Breast epithelium (tissue), 4 donors: ENCODE measurements at regions not wholly inside any gene's neighbourhood (a gene's known extent, or its start where the extent isn't known, plus 50 kb on each side); places are given as distances from the start of the nearest gene placed in this dataset.

ENCODE experiments used
- DNase-seq, 2 donors: peaks; one replicate each; pipeline ENCODE4 v3.0.0-alpha.2; 2019; ENCODE audit warnings: low spot score in 2 of 2
- H3K27ac ChIP-seq, 2 donors: fragments of 200-600 bp; sonication (generic) in 1 of 2; one replicate each; pipeline ENCODE4 v1.5.1; 2016 to 2019; ENCODE audit warnings: mild to moderate bottlenecking in 1 of 2
- H3K27me3 ChIP-seq, 2 donors: fragments of 200-600 bp; sonication (generic) in 1 of 2; one replicate each; pipeline versions ENCODE4 v1.5.1 to v1.6.0; 2017 to 2019; ENCODE audit warnings: control low read depth in 1 of 2, mild to moderate bottlenecking in 1 of 2
- H3K36me3 ChIP-seq: fragments of 200-600 bp; one replicate; pipeline ENCODE4 v1.5.1; 2019
- H3K4me1 ChIP-seq, 2 donors: fragments of 200-600 bp; sonication (generic); one replicate each; pipeline ENCODE4 v1.5.1; 2016 to 2019; ENCODE audit warnings: control low read depth in 1 of 2
- H3K4me3 ChIP-seq, 3 donors: fragments of 200-600 bp; sonication (generic); 1 replicate in 2 of 3; 2 replicates in 1 of 3; pipeline ENCODE4 v1.5.1; 2016 to 2019; ENCODE audit warnings: mild to moderate bottlenecking in 3 of 3, moderate library complexity in 2 of 3
- H3K9me3 ChIP-seq, 2 donors: fragments of 200-600 bp; sonication (generic) in 1 of 2; one replicate each; pipeline ENCODE4 v1.5.1; 2016 to 2019; ENCODE audit warnings: control low read depth in 1 of 2
- POLR2A ChIP-seq: fragments of 450-650 bp; IDR thresholded peaks from one replicate; pipeline ENCODE4 v1.6.1; 2016; ENCODE audit warnings: antibody characterized with exemption, mild to moderate bottlenecking, moderate library complexity
- POLR2AphosphoS5 ChIP-seq, 3 donors: sonication (generic); formaldehyde crosslinking; IDR thresholded peaks; one replicate each; pipeline ENCODE4 v1.6.1; 2017; ENCODE audit warnings: antibody characterized with exemption in 3 of 3
- intact Hi-C: fragments of 100-400 bp; cut with DNase I; formaldehyde crosslinking; loops from one replicate; pipeline ENCODE4 v1.15.1; 2023; ENCODE audit warnings: low total_unique reads
- TF ChIP-seq, protein P1 (sequence below), 3 donors: fragments of 450-650 bp; IDR thresholded peaks; one replicate each; pipeline ENCODE4 v1.5.1; 2016 to 2017; ENCODE audit warnings: antibody characterized with exemption in 3 of 3, mild to moderate bottlenecking in 3 of 3, moderate library complexity in 3 of 3

DNA sequence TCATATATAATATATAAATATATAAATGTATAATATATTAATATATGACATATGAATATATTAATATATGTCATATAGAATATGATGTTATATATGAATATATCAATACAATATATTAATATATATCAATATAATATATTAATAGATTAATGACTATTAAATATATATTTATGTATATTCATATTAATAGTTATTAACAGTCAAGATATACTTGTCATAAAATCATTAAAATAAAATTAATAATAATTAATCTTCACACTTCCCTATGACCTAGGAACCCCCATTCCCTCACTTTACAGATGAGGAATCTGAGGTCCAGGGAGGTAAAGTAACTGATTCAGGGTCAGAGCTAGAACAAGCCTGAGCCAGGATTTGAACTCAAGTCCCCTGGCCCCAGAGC is 70.6 kb upstream of the SLC6A11 start:
- Histone ChIP-seq H3K4me3 (no peak overlapping the region), H3K27ac (no peak overlapping the region), H3K27me3 (peaks cover 0 to 25% of the 10 kb centered on the region in 2 donors), H3K9me3 (no peaks in the 10 kb centered on the region), H3K36me3 (no peaks in the 10 kb centered on the region), H3K4me1 (no peaks in the 10 kb centered on the region)
- DNase-seq, result no peak
- intact Hi-C loops, result no loop called here
- no peak for TF ChIP-seq POLR2AphosphoS5 (IDR thresholded peaks at IDR 0.05)

DNA sequence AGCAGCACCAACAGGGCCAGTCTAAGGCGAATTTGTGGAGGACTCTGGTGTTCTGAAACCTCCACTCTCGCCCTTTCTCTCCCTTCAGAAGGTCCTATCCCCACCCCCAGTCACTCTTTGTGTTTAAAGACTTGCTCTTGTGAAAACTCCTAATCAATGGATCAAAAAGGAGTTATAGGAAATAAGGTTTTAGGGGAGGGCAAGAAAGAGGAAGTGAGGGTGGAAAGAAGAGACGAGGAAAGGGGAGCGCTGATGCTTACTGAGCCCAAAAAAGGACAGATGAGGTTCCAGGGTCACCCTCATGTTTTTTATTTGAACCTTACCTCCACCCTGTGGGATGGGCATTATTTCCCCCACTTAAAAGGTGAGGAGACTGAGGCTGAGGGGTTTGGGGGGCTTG is 70.0 kb upstream of the SLC6A11 start:
- Histone ChIP-seq H3K27me3 (peaks cover 0 to 30% of the 10 kb centered on the region in 2 donors), H3K4me3 (no peak overlapping the region), H3K4me1 (no peaks in the 10 kb centered on the region)

GRCh38 chr3:10746684-10747083 is 69.3 kb upstream of the SLC6A11 start:
- no peak overlapping the region for H3K4me3 ChIP-seq
- TF ChIP-seq, protein P1, sequence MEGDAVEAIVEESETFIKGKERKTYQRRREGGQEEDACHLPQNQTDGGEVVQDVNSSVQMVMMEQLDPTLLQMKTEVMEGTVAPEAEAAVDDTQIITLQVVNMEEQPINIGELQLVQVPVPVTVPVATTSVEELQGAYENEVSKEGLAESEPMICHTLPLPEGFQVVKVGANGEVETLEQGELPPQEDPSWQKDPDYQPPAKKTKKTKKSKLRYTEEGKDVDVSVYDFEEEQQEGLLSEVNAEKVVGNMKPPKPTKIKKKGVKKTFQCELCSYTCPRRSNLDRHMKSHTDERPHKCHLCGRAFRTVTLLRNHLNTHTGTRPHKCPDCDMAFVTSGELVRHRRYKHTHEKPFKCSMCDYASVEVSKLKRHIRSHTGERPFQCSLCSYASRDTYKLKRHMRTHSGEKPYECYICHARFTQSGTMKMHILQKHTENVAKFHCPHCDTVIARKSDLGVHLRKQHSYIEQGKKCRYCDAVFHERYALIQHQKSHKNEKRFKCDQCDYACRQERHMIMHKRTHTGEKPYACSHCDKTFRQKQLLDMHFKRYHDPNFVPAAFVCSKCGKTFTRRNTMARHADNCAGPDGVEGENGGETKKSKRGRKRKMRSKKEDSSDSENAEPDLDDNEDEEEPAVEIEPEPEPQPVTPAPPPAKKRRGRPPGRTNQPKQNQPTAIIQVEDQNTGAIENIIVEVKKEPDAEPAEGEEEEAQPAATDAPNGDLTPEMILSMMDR (IDR thresholded peaks at IDR 0.05), result no peak
- TF ChIP-seq POLR2AphosphoS5 (IDR thresholded peaks at IDR 0.05), result no peak
- no peak for TF ChIP-seq POLR2A
- no peak overlapping the region for H3K27ac ChIP-seq
- no peak for DNase-seq
- intact Hi-C loops, result no loop called here
- no peaks in the 10 kb centered on the region for H3K4me1 ChIP-seq
- no peaks in the 10 kb centered on the region for H3K9me3 ChIP-seq
- no peaks in the 10 kb centered on the region for H3K36me3 ChIP-seq
- H3K27me3 ChIP-seq, result peaks cover 0 to 32% of the 10 kb centered on the region in 2 donors

More for the DNA sequence above, 70.0 kb upstream of the SLC6A11 start:
- Histone ChIP-seq H3K27ac (no peak overlapping the region), H3K36me3 (no peaks in the 10 kb centered on the region), H3K9me3 (no peaks in the 10 kb centered on the region)
- no peak for DNase-seq
- TF ChIP-seq, protein P1 (IDR thresholded peaks at IDR 0.05), result no peak
- TF ChIP-seq POLR2A, result no peak
- TF ChIP-seq POLR2AphosphoS5 (IDR thresholded peaks at IDR 0.05), result no peak
- intact Hi-C loops, result no loop called here

GRCh38 chr3:10747341-10747740 is 68.7 kb upstream of the SLC6A11 start:
- H3K36me3 ChIP-seq, result no peaks in the 10 kb centered on the region
- H3K27me3 ChIP-seq, result peaks cover 0 to 33% of the 10 kb centered on the region in 2 donors
- TF ChIP-seq POLR2AphosphoS5 (IDR thresholded peaks at IDR 0.05) (no peak), POLR2A (no peak)
- TF ChIP-seq, protein P1 (IDR thresholded peaks at IDR 0.05), result no peak
- no peak overlapping the region for H3K27ac ChIP-seq
- DNase-seq, result no peak
- intact Hi-C loops, result no loop called here
- H3K4me1 ChIP-seq, result no peaks in the 10 kb centered on the region
- H3K4me3 ChIP-seq, result no peak overlapping the region
- no peaks in the 10 kb centered on the region for H3K9me3 ChIP-seq

- Histone ChIP-seq H3K4me1 (no peaks in the 10 kb centered on the region), H3K27ac (no peak overlapping the region), H3K36me3 (no peaks in the 10 kb centered on the region), H3K9me3 (no peaks in the 10 kb centered on the region), H3K27me3 (peaks cover 0 to 40% of the 10 kb centered on the region in 2 donors), H3K4me3 (no peak overlapping the region)
- no peak for TF ChIP-seq POLR2A
- no peak for TF ChIP-seq POLR2AphosphoS5 (IDR thresholded peaks at IDR 0.05)
- TF ChIP-seq, protein P1 (IDR thresholded peaks at IDR 0.05), result no peak
- intact Hi-C loops, result no loop called here
- no peak for DNase-seq
Measured at GRCh38 chr3:10748040-10748439, 68.0 kb upstream of the SLC6A11 start.

GRCh38 chr3:10753964-10754363 is 62.1 kb upstream of the SLC6A11 start:
- H3K27me3 ChIP-seq, result peaks cover 0 to 37% of the 10 kb centered on the region in 2 donors

More at GRCh38 chr3:10753964-10754363, 62.1 kb upstream of the SLC6A11 start:
- no peak for TF ChIP-seq POLR2AphosphoS5 (IDR thresholded peaks at IDR 0.05)
- TF ChIP-seq, protein P1 (IDR thresholded peaks at IDR 0.05), result no peak
- no peak for TF ChIP-seq POLR2A
- H3K36me3 ChIP-seq, result no peaks in the 10 kb centered on the region
- intact Hi-C loops, result no loop called here
- H3K27ac ChIP-seq, result no peak overlapping the region
- DNase-seq, result no peak
- H3K4me1 ChIP-seq, result no peaks in the 10 kb centered on the region
- H3K9me3 ChIP-seq, result no peaks in the 10 kb centered on the region
- no peak overlapping the region for H3K4me3 ChIP-seq
